ENCODE measurements at regions not wholly inside any gene's neighbourhood (a gene's known extent, or its start where the extent isn't known, plus 50 kb on each side); places are given as distances from the start of the nearest gene placed in this dataset.
"Not testable (repeated sequence)": the region's sequence is repeated elsewhere in the genome, so short reads cannot be mapped to it uniquely, and the experiment has no call there.

DNA sequence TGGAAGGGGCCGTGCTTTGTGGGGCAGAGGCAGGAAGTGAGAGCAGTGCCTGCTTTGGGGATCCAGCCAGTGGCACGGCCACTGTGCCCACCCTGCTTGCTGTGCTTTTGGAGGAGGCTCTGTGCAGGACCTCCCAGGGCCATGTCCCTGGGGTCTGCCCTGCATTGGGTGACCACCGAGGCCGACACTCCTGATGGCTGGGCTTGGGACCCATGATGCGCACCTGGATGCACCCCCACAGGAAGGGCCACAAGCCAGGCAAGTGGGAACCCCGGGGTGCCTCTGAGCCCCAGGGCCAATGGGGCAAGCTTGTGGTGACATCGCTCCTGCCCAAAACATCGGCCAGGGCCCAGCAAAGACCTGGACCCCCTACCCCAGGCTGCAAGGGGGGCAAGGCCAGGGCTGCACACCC lies 738.6 kb upstream of the GJE1 start:
- Mint-ChIP-seq H3K4me1 (ENCODE audit: insufficient read depth, unreplicated experiment) (no peaks in the 10 kb centered on the region), H3K9me3 (ENCODE audit: unreplicated experiment) (no peaks in the 10 kb centered on the region), H3K4me3 (ENCODE audit: unreplicated experiment) (no peak overlapping the region), H3K27ac (ENCODE audit: low read depth, unreplicated experiment) (no peak overlapping the region), H3K36me3 (ENCODE audit: insufficient read depth, unreplicated experiment) (no peaks in the 10 kb centered on the region), H3K27me3 (ENCODE audit: insufficient read depth, unreplicated experiment) (no peaks in the 10 kb centered on the region)
- TF ChIP-seq, protein P1, sequence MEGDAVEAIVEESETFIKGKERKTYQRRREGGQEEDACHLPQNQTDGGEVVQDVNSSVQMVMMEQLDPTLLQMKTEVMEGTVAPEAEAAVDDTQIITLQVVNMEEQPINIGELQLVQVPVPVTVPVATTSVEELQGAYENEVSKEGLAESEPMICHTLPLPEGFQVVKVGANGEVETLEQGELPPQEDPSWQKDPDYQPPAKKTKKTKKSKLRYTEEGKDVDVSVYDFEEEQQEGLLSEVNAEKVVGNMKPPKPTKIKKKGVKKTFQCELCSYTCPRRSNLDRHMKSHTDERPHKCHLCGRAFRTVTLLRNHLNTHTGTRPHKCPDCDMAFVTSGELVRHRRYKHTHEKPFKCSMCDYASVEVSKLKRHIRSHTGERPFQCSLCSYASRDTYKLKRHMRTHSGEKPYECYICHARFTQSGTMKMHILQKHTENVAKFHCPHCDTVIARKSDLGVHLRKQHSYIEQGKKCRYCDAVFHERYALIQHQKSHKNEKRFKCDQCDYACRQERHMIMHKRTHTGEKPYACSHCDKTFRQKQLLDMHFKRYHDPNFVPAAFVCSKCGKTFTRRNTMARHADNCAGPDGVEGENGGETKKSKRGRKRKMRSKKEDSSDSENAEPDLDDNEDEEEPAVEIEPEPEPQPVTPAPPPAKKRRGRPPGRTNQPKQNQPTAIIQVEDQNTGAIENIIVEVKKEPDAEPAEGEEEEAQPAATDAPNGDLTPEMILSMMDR (IDR thresholded peaks at IDR 0.05; ENCODE audit: unreplicated experiment), result no peak
- ChIA-PET POLR2A (no interaction called here), CTCF (no interaction called here)
- no TSS peak for BruUV-seq (replicated peaks)
- no peak for DNase-seq (ENCODE audit: unreplicated experiment)
- intact Hi-C loops (cut with micrococcal nuclease), result no loop called here

DNA sequence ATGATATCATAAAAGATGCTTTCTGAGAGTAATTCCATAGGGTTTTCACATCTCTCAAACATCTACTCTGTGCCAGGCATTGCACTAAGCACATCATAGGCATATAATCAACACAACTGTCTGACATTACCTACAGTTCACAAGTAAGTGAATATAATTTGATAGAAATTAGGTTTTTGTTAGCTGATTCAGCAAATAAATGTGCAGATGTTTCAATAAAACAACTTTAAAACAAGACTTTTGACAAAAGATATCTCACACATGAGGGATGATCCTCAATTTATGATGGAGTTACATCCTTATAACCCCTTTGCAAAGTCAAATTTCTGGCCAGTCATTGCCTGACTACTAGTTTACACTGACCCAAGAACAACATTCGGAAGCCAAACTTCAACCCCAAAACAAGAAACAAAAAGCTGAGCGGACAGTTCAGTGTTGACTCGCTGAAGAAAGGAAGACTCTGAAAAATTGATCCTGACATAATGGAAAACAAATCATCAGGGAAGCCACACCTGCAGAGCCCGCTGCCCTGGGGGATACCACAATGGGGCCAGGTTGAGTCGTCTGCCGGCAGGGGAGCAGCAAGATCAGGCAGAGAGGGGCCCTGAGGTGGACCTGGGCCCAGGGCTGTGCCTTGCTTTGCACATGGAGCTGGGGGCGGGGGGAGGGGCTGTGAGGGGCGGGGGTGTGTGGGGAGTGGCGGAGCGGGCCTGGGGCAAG lies 739.2 kb upstream of the GJE1 start:
- H3K9me3 Mint-ChIP-seq (ENCODE audit: unreplicated experiment), result no peaks in the 10 kb centered on the region
- intact Hi-C loops (cut with micrococcal nuclease), result no loop called here
- CTCF ChIA-PET, result no interaction called here
- H3K4me3 Mint-ChIP-seq (ENCODE audit: unreplicated experiment), result no peak overlapping the region
- POLR2A ChIA-PET, result no interaction called here
- DNase-seq (ENCODE audit: unreplicated experiment), result no peak
- TF ChIP-seq, protein P1 (IDR thresholded peaks at IDR 0.05; ENCODE audit: unreplicated experiment), result no peak
- H3K27me3 Mint-ChIP-seq (ENCODE audit: insufficient read depth, unreplicated experiment), result no peaks in the 10 kb centered on the region
- H3K36me3 Mint-ChIP-seq (ENCODE audit: insufficient read depth, unreplicated experiment), result no peaks in the 10 kb centered on the region
- BruUV-seq (replicated peaks), result no TSS peak
- no peaks in the 10 kb centered on the region for H3K4me1 Mint-ChIP-seq (ENCODE audit: insufficient read depth, unreplicated experiment)
- H3K27ac Mint-ChIP-seq (ENCODE audit: low read depth, unreplicated experiment), result peak overlapping the region; percentile 21

DNA sequence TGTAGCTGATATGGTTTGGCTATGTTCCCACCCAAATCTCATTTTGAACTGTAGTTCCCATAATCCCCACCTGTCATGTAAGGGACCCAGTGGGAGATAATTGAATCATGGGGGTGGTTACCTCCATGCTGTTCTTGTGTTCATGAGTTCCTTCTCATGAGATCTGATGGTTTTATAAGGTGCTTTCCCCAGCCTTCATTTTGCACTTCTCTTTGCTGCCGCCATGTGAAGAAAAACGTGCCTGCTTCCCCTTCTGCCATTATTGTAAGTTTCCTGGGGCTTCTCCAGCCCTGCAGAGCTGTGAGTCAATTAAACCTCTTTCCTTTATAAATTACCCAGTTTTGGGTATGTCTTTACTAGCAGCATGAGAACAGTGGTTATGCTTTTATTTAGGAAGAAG lies 741.6 kb upstream of the GJE1 start:
- BruUV-seq (replicated peaks); H3K36me3 Mint-ChIP-seq (ENCODE audit: insufficient read depth, unreplicated experiment); H3K4me1 Mint-ChIP-seq (ENCODE audit: insufficient read depth, unreplicated experiment); H3K27me3 Mint-ChIP-seq (ENCODE audit: insufficient read depth, unreplicated experiment); H3K27ac Mint-ChIP-seq (ENCODE audit: low read depth, unreplicated experiment); POLR2A ChIA-PET; intact Hi-C loops (cut with micrococcal nuclease); H3K9me3 Mint-ChIP-seq (ENCODE audit: unreplicated experiment); DNase-seq (ENCODE audit: unreplicated experiment); H3K4me3 Mint-ChIP-seq (ENCODE audit: unreplicated experiment): not testable (repeated sequence)
- CTCF ChIA-PET, result interaction anchor here (0.6 to 0.8 kb wide), 2 partner anchors 32 to 102 kb away, joined by 3 to 4 read pairs; no protein-coding TSS in a partner anchor

DNA sequence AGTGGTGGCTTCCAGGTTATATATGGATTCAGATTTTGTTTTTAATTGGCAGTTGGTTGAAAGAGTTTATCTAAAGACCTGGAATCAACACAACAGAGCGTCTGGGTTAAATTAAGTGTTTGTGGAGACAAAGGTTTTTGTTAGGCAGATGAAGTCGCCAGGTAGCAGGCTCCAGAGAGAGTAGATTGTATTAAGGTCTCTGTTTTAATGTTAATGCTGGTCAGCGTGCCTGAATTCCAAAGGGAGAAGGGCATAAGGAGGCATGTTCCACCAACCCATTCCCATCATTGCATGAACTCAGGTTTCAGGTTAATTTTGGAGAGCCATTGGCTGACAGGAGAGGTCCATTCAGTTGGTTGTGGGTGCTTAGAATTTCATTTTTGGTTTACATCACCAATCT lies 744.1 kb upstream of the GJE1 start:
- no peak for DNase-seq (ENCODE audit: unreplicated experiment)
- TF ChIP-seq, protein P1 (IDR thresholded peaks at IDR 0.05; ENCODE audit: unreplicated experiment), result no peak
- Mint-ChIP-seq H3K27me3 (ENCODE audit: insufficient read depth, unreplicated experiment) (no peaks in the 10 kb centered on the region), H3K27ac (ENCODE audit: low read depth, unreplicated experiment) (no peak overlapping the region), H3K9me3 (ENCODE audit: unreplicated experiment) (no peaks in the 10 kb centered on the region), H3K4me1 (ENCODE audit: insufficient read depth, unreplicated experiment) (no peaks in the 10 kb centered on the region), H3K36me3 (ENCODE audit: insufficient read depth, unreplicated experiment) (no peaks in the 10 kb centered on the region), H3K4me3 (ENCODE audit: unreplicated experiment) (no peak overlapping the region)
- ChIA-PET POLR2A (no interaction called here), CTCF (interaction anchor here (0.6 kb wide), 1 partner anchor 27 kb away, joined by 4 read pairs; no protein-coding TSS in a partner anchor)
- no TSS peak for BruUV-seq (replicated peaks)
- intact Hi-C loops (cut with micrococcal nuclease), result no loop called here

All from MCF 10A (cell line).